Uterus (tissue), 2 donors: ENCODE measurements at regions not wholly inside any gene's neighbourhood (a gene's known extent, or its start where the extent isn't known, plus 50 kb on each side); places are given as distances from the start of the nearest gene placed in this dataset.

Experiments
- CTCF ChIP-seq, 4 experiments: fragments of 200-600 bp in 2 of 4; fragments of 450-650 bp in 2 of 4; sonication (generic) in 2 of 4; IDR thresholded peaks; one replicate each; pipeline ENCODE4 v1.5.1; 2016 to 2019; ENCODE audit warnings: antibody characterized with exemption in 4 of 4, mild to moderate bottlenecking in 2 of 4, moderate library complexity in 1 of 4
- POLR2A ChIP-seq, 2 donors: fragments of 450-650 bp; IDR thresholded peaks; one replicate each; pipeline ENCODE4 v1.6.1; 2016; ENCODE audit warnings: antibody characterized with exemption in 2 of 2, mild to moderate bottlenecking in 1 of 2, moderate library complexity in 1 of 2

- TF ChIP-seq CTCF (IDR thresholded peaks at IDR 0.05) (no peak), POLR2A (IDR thresholded peaks at IDR 0.05) (no peak)
These were observed 545.3 kb upstream of the NCAM2 start for GRCh38 chr21:20452935-20453334.
